Left cardiac atrium (tissue), 4 donors: ENCODE measurements at regions not wholly inside any gene's neighbourhood (a gene's known extent, or its start where the extent isn't known, plus 50 kb on each side); places are given as distances from the start of the nearest gene placed in this dataset.
A peak's percentile ranks its signal among the peaks of the same experiment; 100 is the strongest.

Experiments used
- ATAC-seq, 2 donors: fragments of 200-7000 bp; cut with Tn5 transposase; one replicate each; pipeline ENCODE4 v1.9.1; 2020; ENCODE audit warnings: mild to moderate bottlenecking in 2 of 2, moderate library complexity in 2 of 2
- DNase-seq: peaks from one replicate; pipeline ENCODE4 v3.0.0-alpha.2; 2020
- intact Hi-C, 2 donors: fragments of 100-400 bp; cut with DNase I; formaldehyde crosslinking; loops; one replicate each; pipeline versions ENCODE4 v1.14.1 to v1.15.1; 2022 to 2023
- donor health status: DM: no; HTN: yes; CAD: no.
- donor health status: DM: no; HTN: yes; CAD: no; lungs with severe emphysema.
- donor health status: DM: yes; HTN: yes; CAD: no.
- donor health status: Dilated cardiomyopathy.

- peak; percentile 31 for DNase-seq
These were observed 424.1 kb upstream of the THBS1 start for GRCh38 chr15:39156646-39157250.

GRCh38 chr15:39157882-39158281 is 423.0 kb upstream of the THBS1 start:
- intact Hi-C loops, result no loop called here
- DNase-seq (no peak), ATAC-seq (no peak)

More at GRCh38 chr15:39156646-39157250, 424.1 kb upstream of the THBS1 start:
- ATAC-seq, result peak; percentile 82 to 92
- intact Hi-C loops, result no loop called here

- no peak for ATAC-seq
- intact Hi-C loops, result no loop called here
- no peak for DNase-seq
These were observed 421.0 kb upstream of the THBS1 start for GRCh38 chr15:39159833-39160232.

- intact Hi-C loops, result no loop called here
- DNase-seq (no peak), ATAC-seq (no peak)
These were observed 419.8 kb upstream of the THBS1 start for GRCh38 chr15:39161096-39161495.

GRCh38 chr15:39165020-39165706 is 415.7 kb upstream of the THBS1 start:
- DNase-seq, result no peak
- peak in 1 of 2 donors; percentile 27 for ATAC-seq
- intact Hi-C loops, result no loop called here

GRCh38 chr15:39167164-39168058 is 413.5 kb upstream of the THBS1 start:
- ATAC-seq (peak in 1 of 2 donors; percentile 41), DNase-seq (no peak)
- intact Hi-C loops, result no loop called here

GRCh38 chr15:39171944-39172368 is 408.9 kb upstream of the THBS1 start:
- ATAC-seq, result peak; percentile 83 to 96
- DNase-seq, result peak; percentile 42
- intact Hi-C loops, result loop anchor here (2.0 to 5.0 kb wide), 3 partner anchors 355 to 455 kb away; partner anchors contain the start of gene THBS1 (in 2 of the 2)

- DNase-seq (no peak), ATAC-seq (peak; percentile 70 to 74)
- intact Hi-C loops, result loop anchor here (2.0 to 5.0 kb wide), 3 partner anchors 355 to 455 kb away; partner anchors contain the start of gene THBS1 (in 2 of the 2)
These were observed 408.2 kb upstream of the THBS1 start for GRCh38 chr15:39172380-39173281.

- no peak for DNase-seq
- intact Hi-C loops, result loop anchor here (2.0 to 5.0 kb wide), 3 partner anchors 356 to 454 kb away; partner anchors contain the start of gene THBS1 (in 2 of the 2)
- ATAC-seq, result no peak
These were observed 407.5 kb upstream of the THBS1 start for GRCh38 chr15:39173426-39173825.

- no peak for DNase-seq
- ATAC-seq, result no peak
- intact Hi-C loops, result loop anchor here in 1 of 2 donors (5.0 kb wide), 2 partner anchors 357 to 453 kb away; no protein-coding TSS in a partner anchor
These were observed 406.5 kb upstream of the THBS1 start for GRCh38 chr15:39174332-39174731.

GRCh38 chr15:39176030-39176429 is 404.8 kb upstream of the THBS1 start:
- ATAC-seq (no peak), DNase-seq (no peak)
- intact Hi-C loops, result no loop called here

GRCh38 chr15:39177561-39177960 is 403.3 kb upstream of the THBS1 start:
- DNase-seq (no peak), ATAC-seq (no peak)
- intact Hi-C loops, result no loop called here

GRCh38 chr15:39180030-39180429 is 400.8 kb upstream of the THBS1 start:
- DNase-seq (no peak), ATAC-seq (no peak)
- intact Hi-C loops, result no loop called here

- DNase-seq (no peak), ATAC-seq (no peak)
- intact Hi-C loops, result no loop called here
These were observed 400.4 kb upstream of the THBS1 start for GRCh38 chr15:39180483-39180933.

GRCh38 chr15:39181056-39181747 is 399.7 kb upstream of the THBS1 start:
- DNase-seq (no peak), ATAC-seq (no peak)
- intact Hi-C loops, result no loop called here

GRCh38 chr15:39181940-39182339 is 398.9 kb upstream of the THBS1 start:
- intact Hi-C loops, result no loop called here
- DNase-seq (no peak), ATAC-seq (no peak)

GRCh38 chr15:39183164-39183881 is 397.6 kb upstream of the THBS1 start:
- ATAC-seq, result no peak
- no peak for DNase-seq
- intact Hi-C loops, result no loop called here
